Activated gamma-delta T cell treated with anti-CD3 and anti-CD28 coated beads, Interleukin-2, amount 50 U/mL, for 16 hours (primary cell): ENCODE measurements at regions not wholly inside any gene's neighbourhood (a gene's known extent, or its start where the extent isn't known, plus 50 kb on each side); places are given as distances from the start of the nearest gene placed in this dataset.
"Not testable (repeated sequence)": the region's sequence is repeated elsewhere in the genome, so short reads cannot be mapped to it uniquely, and the experiment has no call there.

ENCODE experiments used
- DNase-seq: peaks from one replicate; pipeline ENCODE4 v3.0.0-alpha.2; 2020; ENCODE audit warnings: low read depth

DNA sequence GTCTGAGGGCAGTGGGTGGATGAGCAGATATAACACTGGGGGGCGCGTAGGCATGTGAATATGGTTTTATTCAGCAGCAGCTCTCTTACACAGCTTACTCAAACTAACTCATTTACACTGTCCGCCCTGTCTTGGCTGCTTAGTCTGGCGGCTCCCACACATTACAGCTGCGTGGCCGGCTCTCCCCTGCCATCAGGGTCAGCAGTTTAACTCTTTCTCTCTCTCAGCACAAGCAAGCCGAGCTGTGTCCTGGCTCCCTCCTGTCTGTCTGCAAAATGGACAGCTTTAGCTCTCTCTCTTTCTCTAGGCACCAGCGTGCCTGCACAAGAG is 1310.1 kb upstream of the RAG2 start:
- DNase-seq: no peak

DNA sequence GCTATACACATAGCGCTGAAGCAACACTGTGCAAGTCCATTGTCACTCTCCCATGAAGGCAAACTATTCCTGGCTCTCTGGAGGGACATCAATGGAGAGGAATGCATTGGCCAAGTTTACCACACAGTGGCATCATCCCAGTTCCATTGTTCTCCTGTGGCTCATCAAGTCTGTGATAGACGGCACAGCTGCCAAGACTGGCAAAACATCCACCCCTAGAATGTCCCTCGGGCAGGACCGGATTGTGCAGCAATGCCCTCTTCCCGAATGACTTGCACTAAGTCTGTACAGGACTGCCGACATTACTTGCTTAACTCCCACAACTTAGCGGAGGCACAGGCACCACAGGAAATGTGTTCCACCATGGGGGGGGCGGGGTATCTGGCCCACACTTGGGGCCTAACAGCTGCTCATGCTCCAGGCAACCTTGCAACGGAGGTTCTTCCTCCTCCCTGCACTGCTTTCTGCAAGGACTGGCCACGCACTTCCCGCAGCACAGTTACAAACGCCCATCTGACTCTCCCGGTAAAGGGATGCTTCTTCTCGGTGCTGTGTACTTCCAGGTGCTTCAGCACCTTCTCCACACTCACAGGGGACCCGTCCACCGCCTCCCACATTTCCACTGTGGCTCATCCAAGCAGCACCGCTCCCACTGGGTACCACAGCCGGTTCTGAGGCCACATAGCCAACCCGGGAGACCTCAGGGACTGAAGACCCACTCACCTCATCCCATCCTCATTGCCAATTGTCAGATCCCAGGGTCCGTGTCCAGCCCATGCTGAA is 1309.6 kb upstream of the RAG2 start:
- no peak for DNase-seq

DNA sequence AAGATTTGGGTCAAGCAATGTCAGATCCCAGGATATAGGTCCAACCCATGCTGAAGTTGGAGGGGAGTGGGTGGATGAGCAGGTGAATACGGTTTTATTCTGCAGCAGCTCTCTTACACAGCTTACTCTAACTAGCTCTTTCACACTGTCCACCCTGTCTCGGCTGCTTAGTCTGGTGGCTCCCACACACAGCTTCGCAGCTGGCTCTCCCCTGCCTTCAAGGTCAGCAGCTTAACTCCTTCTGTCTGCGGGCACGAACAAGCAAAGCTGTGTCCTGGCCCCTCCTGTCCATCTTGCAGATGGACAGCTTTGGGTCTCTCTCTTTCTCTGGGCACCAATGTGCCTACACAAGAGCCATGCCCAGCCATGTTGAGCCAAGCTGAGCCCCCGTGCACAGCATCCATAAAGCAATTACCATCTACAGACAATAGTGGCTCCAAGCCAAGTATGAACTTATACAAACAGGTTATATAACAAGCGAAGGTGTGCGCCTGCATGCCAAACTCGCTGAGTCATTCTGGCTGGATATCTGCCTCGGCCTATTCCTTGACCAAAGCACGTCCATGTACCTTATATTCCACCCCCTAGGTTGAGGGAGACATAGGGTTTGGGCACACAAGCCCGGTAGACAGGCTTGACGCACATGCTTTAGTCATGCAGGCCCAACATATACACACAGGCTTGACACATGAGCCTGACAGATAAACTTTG is 1307.8 kb upstream of the RAG2 start:
- no peak for DNase-seq

GRCh38 chr11:37896016-37896415 is 1298.0 kb upstream of the RAG2 start:
- DNase-seq: no peak

DNA sequence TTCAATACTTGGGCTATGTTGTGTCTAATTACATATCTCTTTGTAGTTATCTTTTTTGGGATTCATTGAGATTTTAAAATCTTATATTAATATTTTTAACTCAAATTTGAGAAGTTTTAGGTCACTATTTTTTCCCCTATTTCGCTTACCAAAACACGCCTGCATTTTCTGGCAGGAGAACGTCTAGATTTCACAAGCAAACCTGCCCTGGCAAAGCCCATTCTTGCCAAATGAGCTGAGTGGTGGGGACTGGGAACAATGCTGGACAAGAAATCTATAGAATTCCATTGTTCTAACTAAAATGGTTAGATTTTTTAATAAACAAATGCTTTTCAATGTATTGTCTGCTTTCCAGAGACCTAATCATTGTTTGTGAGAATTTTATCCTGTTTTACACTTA is 1283.7 kb upstream of the RAG2 start:
- DNase-seq: no peak

- DNase-seq: no peak
These were observed 1263.6 kb upstream of the RAG2 start for GRCh38 chr11:37861671-37862070.

DNA sequence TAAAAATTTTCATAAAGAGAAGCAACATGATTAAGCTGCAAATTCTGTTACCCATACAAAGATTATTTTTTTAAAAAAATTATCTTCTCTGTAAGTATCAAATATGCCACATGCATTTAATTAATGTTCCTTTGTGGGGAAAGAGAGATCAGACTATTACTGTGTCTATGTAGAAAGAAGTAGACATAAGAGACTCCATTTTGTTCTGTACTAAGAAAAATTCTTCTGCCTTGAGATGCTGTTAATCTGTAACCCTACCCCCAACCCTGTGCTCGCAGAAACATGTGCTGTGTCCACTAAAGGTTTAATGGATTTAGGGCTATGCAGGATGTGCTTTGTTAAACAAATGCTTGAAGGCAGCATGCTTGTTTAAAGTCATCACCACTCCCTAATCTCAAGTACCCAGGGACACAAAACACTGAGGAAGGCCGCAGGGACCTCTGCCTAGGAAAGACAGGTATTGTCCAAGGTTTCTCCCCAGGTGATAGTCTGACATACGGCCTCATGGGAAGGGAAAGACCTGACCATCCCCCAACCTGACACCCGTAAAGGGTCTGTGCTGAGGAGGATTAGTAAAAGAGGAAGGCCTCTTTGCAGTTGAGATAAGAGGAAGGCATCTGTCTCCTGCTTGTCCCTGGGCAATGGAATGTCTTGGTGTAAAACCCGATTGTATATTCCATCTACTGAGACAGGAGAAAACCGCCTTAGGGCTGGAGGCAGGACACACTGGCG is 1260.9 kb upstream of the RAG2 start:
- DNase-seq: not testable (repeated sequence)

DNA sequence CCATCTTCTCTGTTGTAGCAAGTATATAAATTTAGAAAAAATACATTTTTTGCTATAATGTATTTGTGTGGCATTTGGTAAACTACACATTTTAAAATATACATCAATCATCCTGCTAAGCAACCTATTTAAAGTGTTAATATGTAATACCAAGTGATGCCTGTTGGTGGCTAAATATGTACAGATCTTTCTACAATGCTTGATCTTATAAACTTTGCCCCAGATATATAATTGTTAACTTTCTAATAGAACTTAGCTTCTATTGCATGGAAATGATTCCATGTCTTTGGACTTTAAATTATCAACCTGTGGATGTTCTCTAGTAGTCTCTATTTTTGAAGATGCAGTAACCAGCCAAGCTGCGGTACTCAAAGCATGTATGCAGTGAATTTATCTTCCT is 1260.4 kb upstream of the RAG2 start:
- no peak for DNase-seq

DNA sequence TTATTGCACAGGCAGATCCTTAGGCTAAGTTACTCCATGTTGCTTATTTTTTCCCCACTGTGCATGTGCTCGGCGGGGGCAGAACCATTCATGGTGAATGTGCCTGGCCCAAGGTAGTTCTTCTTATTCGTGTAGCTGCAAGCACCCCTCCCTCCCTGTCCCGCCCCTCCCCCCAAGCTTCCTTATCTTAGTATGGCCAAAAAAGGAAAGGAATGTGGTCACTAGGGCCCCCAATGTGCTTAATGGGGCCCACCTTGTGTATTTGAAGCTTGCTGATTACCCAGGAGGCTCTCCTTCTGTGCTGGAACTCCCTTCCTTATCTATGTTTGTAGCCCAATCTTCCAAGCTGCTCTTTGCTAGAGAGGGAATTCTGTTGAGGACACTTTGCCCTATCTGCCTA is 1259.7 kb upstream of the RAG2 start:
- no peak for DNase-seq

GRCh38 chr11:37849706-37850105 is 1251.7 kb upstream of the RAG2 start:
- no peak for DNase-seq

- no peak for DNase-seq
These were observed 1245.6 kb upstream of the RAG2 start for GRCh38 chr11:37843603-37844002.

DNA sequence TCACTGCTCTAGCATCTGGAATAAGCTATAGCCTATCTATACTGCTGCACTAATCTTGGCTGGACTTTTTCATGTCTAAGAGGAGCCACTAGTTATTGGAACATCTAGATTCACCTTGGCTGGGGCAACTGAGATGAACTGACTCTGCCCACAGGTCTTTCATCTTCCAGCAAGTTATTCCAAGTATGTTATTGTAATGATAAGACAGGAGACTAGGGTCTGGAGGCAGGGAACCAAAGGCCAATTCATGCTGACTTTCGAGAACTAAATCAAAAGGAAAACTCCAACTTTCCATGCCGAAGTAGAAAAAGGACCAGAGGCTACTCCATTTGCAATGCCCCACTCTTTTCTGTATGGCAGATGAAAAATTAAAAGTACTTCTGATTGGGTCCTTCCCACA is 1243.0 kb upstream of the RAG2 start:
- no peak for DNase-seq

GRCh38 chr11:37840345-37840744 is 1242.3 kb upstream of the RAG2 start:
- not testable (repeated sequence) for DNase-seq

GRCh38 chr11:37830529-37830928 is 1232.5 kb upstream of the RAG2 start:
- no peak for DNase-seq

DNA sequence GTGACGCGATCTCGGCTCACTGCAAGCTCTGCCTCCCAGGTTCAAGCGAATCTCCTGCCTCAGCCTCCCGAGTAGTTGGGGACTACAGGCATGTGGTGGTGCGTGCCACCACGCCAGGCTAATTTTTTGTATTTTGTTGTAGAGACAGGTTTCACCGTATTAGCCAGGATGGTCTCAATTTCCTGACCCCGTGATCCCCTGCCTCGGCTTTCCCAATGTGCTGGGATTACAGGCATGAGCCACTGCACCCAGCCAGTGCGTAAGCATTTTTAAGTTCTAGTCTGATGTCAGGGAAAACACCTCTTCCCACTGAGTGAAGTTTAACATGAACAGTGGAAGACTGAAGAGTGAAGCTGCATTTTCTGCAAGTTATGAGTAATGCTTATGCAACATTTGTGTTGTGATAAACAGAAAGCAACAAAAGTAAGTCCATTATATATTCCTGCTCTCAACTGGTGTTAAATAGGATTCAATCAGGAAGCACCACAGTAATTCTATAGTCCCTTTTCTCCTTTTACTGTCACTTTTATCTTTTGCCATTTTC is 1219.8 kb upstream of the RAG2 start:
- no peak for DNase-seq

- no peak for DNase-seq
These were observed 1214.3 kb upstream of the RAG2 start for GRCh38 chr11:37812281-37812880.

DNA sequence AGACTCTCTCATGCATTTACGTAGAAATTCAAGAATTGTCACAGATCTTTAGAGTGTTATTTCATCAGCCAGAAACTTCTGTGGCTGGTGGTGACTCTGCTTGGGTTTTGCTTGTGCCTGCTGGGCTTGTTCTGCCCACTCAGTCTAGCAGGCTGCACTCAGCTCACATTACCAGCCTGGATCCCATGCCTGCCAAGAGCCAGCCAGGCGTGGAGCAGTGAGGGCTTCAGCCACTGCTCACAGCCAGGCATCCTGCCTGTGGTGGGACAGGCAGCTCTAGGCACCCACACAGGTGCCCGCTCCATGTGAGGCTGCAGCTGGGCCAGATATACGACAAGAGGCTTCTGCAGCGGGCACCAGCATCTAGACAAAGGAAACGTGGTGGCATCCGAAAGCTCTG is 1213.3 kb upstream of the RAG2 start:
- no peak for DNase-seq

DNA sequence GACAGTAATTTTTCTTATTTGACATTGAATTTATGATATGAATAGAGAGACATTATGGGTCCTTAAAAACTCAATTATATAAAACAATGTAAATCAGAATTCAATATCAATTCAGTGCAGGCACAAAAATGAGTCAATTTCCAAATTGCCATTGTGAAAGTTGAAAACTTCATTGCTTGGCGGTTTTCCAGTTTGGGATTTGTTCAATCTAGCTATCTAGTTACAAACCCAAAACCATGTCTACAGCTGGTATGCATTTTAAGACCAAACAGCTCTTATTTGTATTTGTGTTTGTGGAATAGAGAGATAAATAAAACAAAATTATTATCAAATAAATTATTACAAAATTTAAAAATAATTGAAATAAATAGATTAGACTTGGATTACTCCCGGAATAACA is 1206.6 kb upstream of the RAG2 start:
- DNase-seq: no peak

DNA sequence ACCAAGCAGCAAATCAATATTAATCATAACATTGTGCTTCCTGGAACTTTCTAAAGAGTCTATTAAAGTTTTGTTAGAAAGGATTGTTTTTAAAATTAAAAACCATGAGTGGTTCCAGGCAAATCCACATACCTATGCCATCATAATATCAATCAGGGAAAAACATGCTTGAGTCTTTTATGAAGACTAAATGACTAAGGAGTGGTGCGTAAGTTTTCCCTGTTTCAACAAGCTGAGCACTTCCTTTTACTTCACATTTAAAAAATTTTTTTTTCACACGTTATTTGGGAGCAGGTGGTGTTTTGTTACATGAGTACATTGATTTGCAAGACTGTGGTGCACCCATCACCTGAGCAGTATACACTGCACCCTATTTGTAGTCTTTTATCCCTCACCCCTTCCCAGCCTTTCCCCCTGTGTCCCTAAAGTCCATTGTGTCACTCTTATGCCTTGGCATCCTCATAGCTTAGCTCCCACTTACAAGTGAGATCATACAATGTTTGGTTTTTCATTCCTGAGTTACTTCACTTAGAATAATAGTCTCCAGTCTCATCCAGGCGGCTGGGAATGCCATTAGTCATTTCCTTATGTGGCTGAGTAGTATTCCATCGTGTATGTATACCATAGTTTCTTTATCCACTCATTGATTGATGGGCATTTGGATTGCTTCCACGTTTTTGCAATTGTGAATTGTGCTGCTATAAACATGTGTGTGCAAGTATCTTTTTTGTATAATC is 1190.3 kb upstream of the RAG2 start:
- no peak for DNase-seq

DNA sequence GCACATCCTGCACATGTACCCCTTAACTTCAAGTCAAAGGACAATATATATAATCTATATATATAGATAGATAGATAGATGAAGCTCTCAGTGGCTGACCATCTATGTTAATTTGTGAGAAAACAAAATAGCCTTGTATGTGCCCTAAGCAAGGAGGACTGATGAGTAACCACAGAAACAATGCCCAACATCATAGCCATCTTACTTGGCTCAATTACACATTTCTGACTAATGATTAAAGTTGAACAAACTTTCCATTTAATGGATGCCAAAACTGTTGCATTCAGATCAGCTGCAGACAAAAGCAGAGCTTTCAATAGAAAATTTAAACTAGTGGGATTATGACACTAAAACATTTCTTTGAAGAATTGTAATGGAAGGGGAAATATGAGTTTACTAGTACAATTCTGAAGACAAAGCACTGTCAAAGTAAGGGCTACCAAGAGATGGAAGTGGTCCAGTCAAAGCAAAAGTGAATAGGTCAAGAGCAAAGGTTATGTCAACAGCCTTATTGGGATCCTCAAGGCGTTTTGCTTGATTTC is 1188.2 kb upstream of the RAG2 start:
- no peak for DNase-seq

GRCh38 chr11:37774441-37774840 is 1176.4 kb upstream of the RAG2 start:
- DNase-seq: no peak

GRCh38 chr11:37770145-37770544 is 1172.1 kb upstream of the RAG2 start:
- no peak for DNase-seq
